Right atrium auricular region (tissue), 2 donors: ENCODE measurements at regions not wholly inside any gene's neighbourhood (a gene's known extent, or its start where the extent isn't known, plus 50 kb on each side); places are given as distances from the start of the nearest gene placed in this dataset.
"Not testable (repeated sequence)": the region's sequence is repeated elsewhere in the genome, so short reads cannot be mapped to it uniquely, and the experiment has no call there.

Experiments used
- DNase-seq: peaks from one replicate; pipeline ENCODE4 v3.0.0-alpha.2; 2019; ENCODE audit warnings: low spot score
- H3K27ac ChIP-seq, 2 donors: fragments of 200-600 bp; sonication (generic); 1 replicate in 1 of 2; 2 replicates in 1 of 2; pipeline ENCODE4 v1.5.1; 2016 to 2019
- H3K27me3 ChIP-seq, 2 donors: fragments of 200-600 bp; sonication (generic); one replicate each; pipeline versions ENCODE4 v1.5.1 to v1.6.0; 2017 to 2019
- H3K36me3 ChIP-seq: fragments of 200-600 bp; sonication (generic); one replicate; pipeline ENCODE4 v1.5.1; 2016
- H3K4me1 ChIP-seq, 2 donors: fragments of 200-600 bp; sonication (generic); one replicate each; pipeline versions ENCODE4 v1.5.1 to v1.6.0; 2017 to 2019
- H3K4me3 ChIP-seq, 2 donors: fragments of 200-600 bp; sonication (generic); 1 replicate in 1 of 2; 2 replicates in 1 of 2; pipeline ENCODE4 v1.5.1; 2017 to 2019; ENCODE audit warnings: mild to moderate bottlenecking in 1 of 2, moderate library complexity in 1 of 2
- H3K9me3 ChIP-seq, 2 donors: fragments of 200-600 bp; sonication (generic); one replicate each; pipeline ENCODE4 v1.5.1; 2019
- CTCF ChIP-seq, 2 donors: fragments of 200-600 bp; sonication (generic); IDR thresholded peaks; one replicate each; pipeline ENCODE4 v1.5.1; 2019; ENCODE audit warnings: antibody characterized with exemption in 2 of 2

GRCh38 chr3:162970292-162970691 is 1473.7 kb downstream of the OTOL1 start:
- Histone ChIP-seq H3K27me3 (no peaks in the 10 kb centered on the region), H3K4me1 (no peaks in the 10 kb centered on the region), H3K4me3 (no peak overlapping the region), H3K27ac (no peak overlapping the region), H3K9me3 (no peaks in the 10 kb centered on the region), H3K36me3 (no peaks in the 10 kb centered on the region)
- TF ChIP-seq CTCF (IDR thresholded peaks at IDR 0.05), result no peak
- no peak for DNase-seq

GRCh38 chr3:162971715-162972114 is 1475.1 kb downstream of the OTOL1 start:
- no peaks in the 10 kb centered on the region for H3K4me1 ChIP-seq

DNA sequence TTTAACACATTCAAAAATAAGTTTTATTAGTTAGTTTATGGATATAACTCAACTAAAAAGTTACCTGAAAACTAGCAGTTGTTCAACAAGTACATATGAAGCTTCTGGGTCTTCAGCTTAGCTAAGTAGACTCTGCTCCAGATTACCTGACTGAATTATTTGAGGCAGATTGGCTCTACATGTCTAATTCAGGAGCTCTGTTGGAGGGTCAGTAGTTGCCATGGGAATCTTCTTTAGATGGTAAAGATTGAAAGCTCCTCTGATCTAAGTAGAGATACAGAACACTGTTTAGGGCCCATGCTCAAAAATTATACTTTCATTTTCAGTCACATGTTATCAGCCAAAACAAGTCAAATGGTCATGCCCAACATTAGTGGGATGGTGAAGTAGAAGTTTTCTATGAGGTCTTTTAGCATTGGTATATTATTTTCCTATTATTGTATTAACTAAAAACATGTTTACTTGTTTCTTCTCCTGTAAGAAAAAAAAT is 1476.9 kb downstream of the OTOL1 start:
- no peak for DNase-seq
- H3K9me3 ChIP-seq, result no peaks in the 10 kb centered on the region
- H3K4me3 ChIP-seq, result no peak overlapping the region
- no peak for TF ChIP-seq CTCF (IDR thresholded peaks at IDR 0.05)
- no peaks in the 10 kb centered on the region for H3K4me1 ChIP-seq
- H3K27ac ChIP-seq, result no peak overlapping the region
- no peaks in the 10 kb centered on the region for H3K27me3 ChIP-seq
- no peaks in the 10 kb centered on the region for H3K36me3 ChIP-seq

More at GRCh38 chr3:162971715-162972114, 1475.1 kb downstream of the OTOL1 start:
- H3K36me3 ChIP-seq, result no peaks in the 10 kb centered on the region
- no peak overlapping the region for H3K27ac ChIP-seq
- H3K4me3 ChIP-seq, result no peak overlapping the region
- H3K27me3 ChIP-seq, result no peaks in the 10 kb centered on the region
- no peak for TF ChIP-seq CTCF (IDR thresholded peaks at IDR 0.05)
- no peaks in the 10 kb centered on the region for H3K9me3 ChIP-seq
- DNase-seq, result no peak

DNA sequence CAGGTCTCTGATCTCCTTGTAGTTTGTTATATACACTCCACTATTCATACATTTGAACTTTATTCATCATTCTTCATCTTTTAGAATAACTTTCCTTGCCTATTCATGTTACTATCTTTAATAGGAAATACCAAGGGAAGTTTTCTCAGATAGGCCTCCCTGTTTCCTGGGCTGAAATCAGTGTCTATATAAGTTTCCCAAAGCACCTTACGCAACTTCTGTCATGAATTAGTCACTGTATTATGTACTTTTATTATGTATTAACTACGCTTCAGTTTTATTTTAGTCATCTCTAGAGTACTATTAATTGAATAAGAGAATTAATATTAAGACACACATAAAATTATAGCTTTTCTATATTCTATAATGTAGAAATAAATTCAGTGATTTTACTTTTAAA is 1481.5 kb downstream of the OTOL1 start:
- Histone ChIP-seq H3K4me1 (no peaks in the 10 kb centered on the region), H3K36me3 (no peaks in the 10 kb centered on the region), H3K27me3 (no peaks in the 10 kb centered on the region), H3K9me3 (no peaks in the 10 kb centered on the region), H3K4me3 (no peak overlapping the region), H3K27ac (no peak overlapping the region)
- no peak for TF ChIP-seq CTCF (IDR thresholded peaks at IDR 0.05)
- no peak for DNase-seq

- Histone ChIP-seq H3K27me3 (no peaks in the 10 kb centered on the region), H3K9me3 (no peaks in the 10 kb centered on the region), H3K4me1 (no peaks in the 10 kb centered on the region), H3K27ac (no peak overlapping the region), H3K4me3 (no peak overlapping the region), H3K36me3 (no peaks in the 10 kb centered on the region)
- TF ChIP-seq CTCF (IDR thresholded peaks at IDR 0.05), result no peak
- no peak for DNase-seq
Observed at GRCh38 chr3:162984746-162985145, 1488.1 kb downstream of the OTOL1 start.

DNA sequence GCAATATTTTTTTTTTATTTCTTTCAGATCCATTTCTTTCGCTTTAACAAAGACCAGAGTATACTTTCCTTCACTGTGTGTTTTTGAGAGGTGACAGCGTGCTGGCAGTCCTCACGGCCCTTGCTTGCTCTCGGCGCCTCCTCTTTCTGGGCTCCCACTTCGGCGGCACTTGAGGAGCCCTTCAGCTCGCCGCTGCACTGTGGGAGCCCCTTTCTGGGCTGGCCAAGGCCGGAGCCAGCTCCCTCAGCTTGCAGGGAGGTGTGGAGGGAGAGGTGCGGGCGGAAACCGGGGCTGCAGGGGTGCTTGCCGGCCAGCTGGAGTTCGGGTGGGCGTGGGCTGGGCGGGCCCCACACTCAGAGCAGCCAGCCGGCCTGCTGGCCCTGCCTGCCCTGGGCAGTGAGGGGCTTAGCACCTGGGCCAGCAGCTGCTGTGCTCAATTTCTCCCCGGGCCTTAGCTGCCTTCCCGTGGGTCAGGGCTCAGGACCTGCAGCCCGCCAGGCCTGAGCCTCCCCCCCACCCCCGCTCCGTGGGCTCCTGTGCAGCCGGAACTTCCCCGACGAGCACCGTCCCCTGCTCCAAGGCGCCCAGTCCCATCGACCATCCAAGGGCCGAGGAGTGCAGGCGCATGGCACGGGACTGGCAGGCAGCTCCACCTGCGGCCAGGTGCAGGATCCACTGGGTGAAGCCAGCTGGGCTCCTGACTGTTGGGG is 1490.6 kb downstream of the OTOL1 start:
- not testable (repeated sequence) for H3K36me3 ChIP-seq, H3K27ac ChIP-seq, H3K27me3 ChIP-seq, H3K4me1 ChIP-seq, DNase-seq, H3K9me3 ChIP-seq, H3K4me3 ChIP-seq
